Right lobe of liver (tissue), 6 donors: ENCODE measurements at regions not wholly inside any gene's neighbourhood (a gene's known extent, or its start where the extent isn't known, plus 50 kb on each side); places are given as distances from the start of the nearest gene placed in this dataset.

Experiments used
- ATAC-seq, 4 donors: fragments of 200-7000 bp; cut with Tn5 transposase; one replicate each; pipeline ENCODE4 v1.9.1; 2020; ENCODE audit warnings: mild to moderate bottlenecking in 4 of 4, moderate library complexity in 4 of 4
- DNase-seq, 3 donors: peaks; one replicate each; pipeline ENCODE4 v3.0.0-alpha.2; 2020
- H3K27ac ChIP-seq, 3 donors: fragments of 200-600 bp; one replicate each; pipeline ENCODE4 v1.8.0; 2022
- H3K27me3 ChIP-seq, 2 donors: fragments of 200-600 bp; one replicate each; pipeline ENCODE4 v1.8.0; 2022
- H3K36me3 ChIP-seq, 4 donors: fragments of 200-600 bp; sonication (generic) in 1 of 4; one replicate each; pipeline versions ENCODE4 v1.5.1 to v1.8.0; 2017 to 2022; ENCODE audit warnings: control low read depth in 1 of 4
- H3K4me1 ChIP-seq, 4 donors: fragments of 200-600 bp; sonication (generic) in 1 of 4; one replicate each; pipeline versions ENCODE4 v1.5.1 to v1.8.0; 2017 to 2022; ENCODE audit warnings: control low read depth in 1 of 4
- H3K4me3 ChIP-seq, 3 donors: fragments of 200-600 bp; one replicate each; pipeline ENCODE4 v1.8.0; 2022
- H3K9me3 ChIP-seq, 4 donors: fragments of 200-600 bp; sonication (generic) in 1 of 4; one replicate each; pipeline versions ENCODE4 v1.5.1 to v1.8.0; 2017 to 2022; ENCODE audit warnings: control low read depth in 1 of 4
- CTCF ChIP-seq, 4 donors: fragments of 200-600 bp in 3 of 4; fragments of 450-650 bp in 1 of 4; IDR thresholded peaks; one replicate each; pipeline versions ENCODE4 v1.5.1 to v1.8.0; 2016 to 2022; ENCODE audit warnings: antibody characterized with exemption in 4 of 4, mild to moderate bottlenecking in 2 of 4
- POLR2A ChIP-seq: fragments of 450-650 bp; IDR thresholded peaks from one replicate; pipeline ENCODE4 v1.6.1; 2017; ENCODE audit warnings: antibody characterized with exemption, mild to moderate bottlenecking
- WGBS: methylation state at CpG from one replicate; pipeline ENCODE4 v1.1.6; 2018; ENCODE audit warnings: low coverage, low lambda C conversion rate; ENCODE audit not compliant: insufficient coverage; ENCODE audit errors: missing lambda C conversion rate; 5-methylcytosine and 5-hydroxymethylcytosine counted together
- intact Hi-C, 2 donors: fragments of 100-400 bp; cut with DNase I; formaldehyde crosslinking; loops; one replicate each; pipeline versions ENCODE4 v1.11.2 to v1.14.1; 2022
- donor health status: DM: no; HTN: yes; CAD: no.
- donor health status: DM: no; HTN: no; CAD: no.
- donor health status: DM: no; HTN: no; CAD: no.
- donor health status: DM: no; HTN: yes; CAD: no.
- donor health status: DM: no; HTN: yes; CAD: no.

GRCh38 chr3:6737630-6738029, 123.3 kb upstream of the GRM7 start:
- Histone ChIP-seq H3K4me3 (no peak overlapping the region), H3K9me3 (no peaks in the 10 kb centered on the region), H3K27ac (no peak overlapping the region), H3K36me3 (no peaks in the 10 kb centered on the region), H3K27me3 (no peaks in the 10 kb centered on the region), H3K4me1 (no peaks in the 10 kb centered on the region)
- WGBS: 83% methylated on average over 1 of the region's 2 CpGs
- TF ChIP-seq CTCF (IDR thresholded peaks at IDR 0.05): no peak
- no peak for TF ChIP-seq POLR2A
- intact Hi-C loops: no loop called here
- ATAC-seq (no peak), DNase-seq (no peak)

- TF ChIP-seq POLR2A (no peak), CTCF (IDR thresholded peaks at IDR 0.05) (no peak)
- Histone ChIP-seq H3K36me3 (no peaks in the 10 kb centered on the region), H3K4me3 (no peak overlapping the region), H3K27ac (no peak overlapping the region), H3K4me1 (no peaks in the 10 kb centered on the region), H3K9me3 (no peaks in the 10 kb centered on the region), H3K27me3 (no peaks in the 10 kb centered on the region)
- 21% methylated on average over 3 of the region's 3 CpGs for whole genome bisulfite sequencing
- intact Hi-C loops: no loop called here
- no peak for ATAC-seq
- no peak for DNase-seq
Measured at GRCh38 chr3:6739288-6739687, 121.6 kb upstream of the GRM7 start.

GRCh38 chr3:6743067-6743720, 117.7 kb upstream of the GRM7 start:
- ATAC-seq (no peak), DNase-seq (no peak)
- intact Hi-C loops: no loop called here
- Histone ChIP-seq H3K27ac (no peak overlapping the region), H3K9me3 (no peaks in the 10 kb centered on the region), H3K4me1 (no peaks in the 10 kb centered on the region), H3K27me3 (no peaks in the 10 kb centered on the region), H3K36me3 (no peaks in the 10 kb centered on the region), H3K4me3 (no peak overlapping the region)
- WGBS: 52% methylated on average over 7 of the region's 7 CpGs
- TF ChIP-seq CTCF (IDR thresholded peaks at IDR 0.05): no peak
- no peak for TF ChIP-seq POLR2A

- 62% methylated on average over 9 of the region's 9 CpGs for WGBS
- H3K9me3 ChIP-seq: no peaks in the 10 kb centered on the region
- no peaks in the 10 kb centered on the region for H3K36me3 ChIP-seq
- intact Hi-C loops: no loop called here
- no peak overlapping the region for H3K27ac ChIP-seq
- ATAC-seq (no peak), DNase-seq (no peak)
- no peaks in the 10 kb centered on the region for H3K27me3 ChIP-seq
- TF ChIP-seq CTCF (IDR thresholded peaks at IDR 0.05) (no peak), POLR2A (no peak)
- no peak overlapping the region for H3K4me3 ChIP-seq
- H3K4me1 ChIP-seq: no peaks in the 10 kb centered on the region
Measured at GRCh38 chr3:6746443-6746842, 114.5 kb upstream of the GRM7 start.

GRCh38 chr3:6747017-6747416, 113.9 kb upstream of the GRM7 start:
- Histone ChIP-seq H3K9me3 (no peaks in the 10 kb centered on the region), H3K36me3 (no peaks in the 10 kb centered on the region), H3K27me3 (no peaks in the 10 kb centered on the region), H3K27ac (no peak overlapping the region), H3K4me1 (no peaks in the 10 kb centered on the region), H3K4me3 (no peak overlapping the region)
- 27% methylated on average over 4 of the region's 4 CpGs for WGBS
- TF ChIP-seq POLR2A (no peak), CTCF (IDR thresholded peaks at IDR 0.05) (no peak)
- ATAC-seq (no peak), DNase-seq (no peak)
- intact Hi-C loops: no loop called here
